HCT116 (cell line): ENCODE measurements at regions not wholly inside any gene's neighbourhood (a gene's known extent, or its start where the extent isn't known, plus 50 kb on each side); places are given as distances from the start of the nearest gene placed in this dataset.

Experiments
- ATAC-seq: fragments of 200-7000 bp; cut with Tn5 transposase; 2 replicates; pipeline ENCODE4 v1.9.1; 2020; ENCODE audit warnings: mild to moderate bottlenecking, moderate library complexity
- BruUV-seq: library from RNA; stranded (reverse); fragments of 400-500 nt; replicated peaks from 2 replicates; lab custom pipeline; 2021; lab: Mats Ljungman, UMichigan
- CTCF ChIA-PET: fragments of 300-600 bp; sonication (Branson Sonifier 250); formaldehyde crosslinking; loops from one replicate; lab custom pipeline; 2021; ENCODE audit warnings: antibody characterized with exemption; lab: Charles Lee
- POLR2A ChIA-PET: fragments of 300-600, 350-600 bp; sonication (Branson Sonifier 250); formaldehyde crosslinking; loops from one replicate; lab custom pipeline; 2021; ENCODE audit warnings: antibody characterized with exemption; lab: Charles Lee
- RAD21 ChIA-PET, 2 experiments: fragments of 300-600 bp; sonication (Branson Sonifier 250); formaldehyde crosslinking; loops; one replicate each; lab custom pipeline; 2023; ENCODE audit warnings: low total read pairs in 2 of 2; ENCODE audit not compliant: uncharacterized antibody in 2 of 2, unreplicated experiment in 2 of 2, low non-redundant PET in 1 of 2; lab: Charles Lee
- DNase-seq: peaks from one replicate; pipeline ENCODE4 v3.0.0-alpha.2; 2010; ENCODE audit warnings: low read depth, low spot score
- H2AFZ ChIP-seq: fragments of 200-600 bp; shearing (Covaris generic), sonication (generic); 2 replicates; pipeline ENCODE4 v1.6.1; 2017; ENCODE audit warnings: low read depth, mixed run types, mixed read lengths, antibody characterized with exemption, low read length; ENCODE audit not compliant: poor library complexity, severe bottlenecking
- H3K27ac ChIP-seq: 2 replicates; pipeline ENCODE4 v1.5.1; 2012; ENCODE audit warnings: low read depth, low read length
- H3K27me3 ChIP-seq: fragments of 200-600 bp; sonication (generic); 2 replicates; pipeline ENCODE4 v1.6.1; 2016; ENCODE audit warnings: mixed run types, low read length, mixed read lengths; ENCODE audit not compliant: insufficient read depth
- H3K36me3 ChIP-seq, 2 experiments: fragments of 200-500 bp in 1 of 2; fragments of 200-600 bp in 1 of 2; sonication (Bioruptor generic) in 1 of 2; sonication (generic) in 1 of 2; 2 replicates each; pipeline versions ENCODE4 v1.5.1 to v1.6.1; 2014 to 2016; ENCODE audit warnings: low read length in 2 of 2, inconsistent platforms in 1 of 2, mixed read lengths in 1 of 2, mixed run types in 1 of 2; ENCODE audit not compliant: insufficient read depth in 2 of 2, control insufficient read depth in 1 of 2
- H3K4me1 ChIP-seq, 2 experiments: fragments of 200-600 bp in 1 of 2; sonication (generic) in 1 of 2; 2 replicates each; pipeline versions ENCODE4 v1.5.1 to v1.6.1; 2012 to 2017; ENCODE audit warnings: low read length in 2 of 2, inconsistent platforms in 1 of 2, mild to moderate bottlenecking in 1 of 2, mixed read lengths in 1 of 2, mixed run types in 1 of 2, moderate library complexity in 1 of 2; ENCODE audit not compliant: insufficient read depth in 2 of 2, control insufficient read depth in 1 of 2
- H3K4me2 ChIP-seq: fragments of 200-600 bp; sonication (generic); 2 replicates; pipeline ENCODE4 v1.6.1; 2017; ENCODE audit warnings: mixed run types, low read length, mixed read lengths
- H3K4me3 ChIP-seq, 2 experiments: fragments of 200-600 bp in 1 of 2; sonication (generic) in 1 of 2; replicated peaks in 1 of 2; 2 replicates each; pipeline ENCODE4 v1.5.1; 2011 to 2016; ENCODE audit warnings: low read length in 2 of 2, control low read depth in 1 of 2, low read depth in 1 of 2, mild to moderate bottlenecking in 1 of 2, mixed read lengths in 1 of 2, mixed run types in 1 of 2
- H3K79me2 ChIP-seq: fragments of 200-600 bp; sonication (generic); 2 replicates; pipeline ENCODE4 v1.6.1; 2017; ENCODE audit warnings: mild to moderate bottlenecking, mixed run types, low read length, moderate library complexity, mixed read lengths; ENCODE audit not compliant: insufficient read depth
- H3K9ac ChIP-seq: fragments of 200-600 bp; sonication (generic); 2 replicates; pipeline ENCODE4 v1.6.1; 2016; ENCODE audit warnings: low read length, mixed read lengths
- H3K9me2 ChIP-seq: fragments of 200-600 bp; sonication (generic), shearing (Covaris generic); 2 replicates; pipeline ENCODE4 v1.6.1; 2017; ENCODE audit warnings: mixed run types, mild to moderate bottlenecking, moderate library complexity; ENCODE audit not compliant: insufficient read depth
- H3K9me3 ChIP-seq, 2 experiments: fragments of 200-500 bp in 1 of 2; fragments of 200-600 bp in 1 of 2; sonication (Bioruptor generic) in 1 of 2; sonication (generic) in 1 of 2; 2 replicates each; pipeline ENCODE4 v1.6.1; 2014 to 2017; ENCODE audit warnings: low read length in 2 of 2, mixed read lengths in 2 of 2, inconsistent platforms in 1 of 2, low read depth in 1 of 2, mild to moderate bottlenecking in 1 of 2, mixed run types in 1 of 2, moderate library complexity in 1 of 2; ENCODE audit not compliant: control insufficient read depth in 1 of 2, insufficient read depth in 1 of 2
- H4K20me1 ChIP-seq: fragments of 200-600 bp; sonication (generic), shearing (Covaris generic); 2 replicates; pipeline ENCODE4 v1.6.1; 2017; ENCODE audit warnings: mixed run types, mild to moderate bottlenecking, moderate library complexity; ENCODE audit not compliant: insufficient read depth
- CEBPB ChIP-seq: IDR thresholded peaks from 2 replicates; pipeline ENCODE4 v1.6.1; 2012; ENCODE audit warnings: low read depth
- ELF1 ChIP-seq: IDR thresholded peaks from 2 replicates; pipeline ENCODE4 v1.6.1; 2012; ENCODE audit warnings: low read depth, borderline replicate concordance
- EZH2 ChIP-seq: fragments of 200-600 bp; sonication (generic); IDR thresholded peaks from 2 replicates; pipeline ENCODE4 v1.6.1; 2017; ENCODE audit warnings: antibody characterized with exemption, mixed run types
- EZH2phosphoT487 ChIP-seq: fragments of 200-600 bp; IDR thresholded peaks from 2 replicates; pipeline ENCODE4 v1.6.1; 2018; ENCODE audit warnings: antibody characterized with exemption, borderline replicate concordance
- FOSL1 ChIP-seq: IDR thresholded peaks from 2 replicates; pipeline ENCODE4 v1.6.1; 2012; ENCODE audit warnings: low read depth
- JUND ChIP-seq: IDR thresholded peaks from 2 replicates; pipeline ENCODE4 v1.6.1; 2012
- POLR2A ChIP-seq: IDR thresholded peaks from 2 replicates; pipeline ENCODE4 v1.7.0; 2011; ENCODE audit warnings: borderline replicate concordance; ENCODE audit not compliant: insufficient read depth, insufficient read length; ENCODE audit errors: extremely low read depth
- POLR2AphosphoS5 ChIP-seq: IDR thresholded peaks from 2 replicates; pipeline ENCODE4 v1.6.1; 2011; ENCODE audit warnings: mild to moderate bottlenecking, low read depth, low read length, moderate library complexity
- RAD21 ChIP-seq: IDR thresholded peaks from 2 replicates; pipeline ENCODE4 v1.6.1; 2012; ENCODE audit warnings: low read depth, mild to moderate bottlenecking
- REST ChIP-seq: IDR thresholded peaks from 2 replicates; pipeline ENCODE4 v1.6.1; 2012; ENCODE audit warnings: low read depth
- SIN3A ChIP-seq: IDR thresholded peaks from 2 replicates; pipeline ENCODE4 v1.6.1; 2012; ENCODE audit warnings: low read depth
- SP1 ChIP-seq: IDR thresholded peaks from 2 replicates; pipeline ENCODE4 v1.6.1; 2012; ENCODE audit warnings: low read depth
- TCF7L2 ChIP-seq: IDR thresholded peaks from 2 replicates; pipeline ENCODE4 v1.7.0; 2011; ENCODE audit warnings: borderline replicate concordance, inconsistent platforms; ENCODE audit not compliant: insufficient read depth, insufficient read length; ENCODE audit errors: extremely low read depth
- ZBTB33 ChIP-seq: IDR thresholded peaks from 2 replicates; pipeline ENCODE4 v1.6.1; 2011; ENCODE audit warnings: mild to moderate bottlenecking, low read length, moderate library complexity; ENCODE audit not compliant: insufficient replicate concordance; ENCODE audit errors: extremely low read depth
- ZNF274 ChIP-seq: fragments of 200-500 bp; sonication (Bioruptor generic); IDR thresholded peaks from 2 replicates; pipeline ENCODE4 v1.6.1; 2014; ENCODE audit warnings: mild to moderate bottlenecking, low read depth, low read length, inconsistent platforms
- intact Hi-C: fragments of 100-400 bp; cut with micrococcal nuclease; formaldehyde crosslinking; loops from 2 replicates; pipeline ENCODE4 v1.10.0; 2022
- TF ChIP-seq, protein P1 (sequence below): IDR thresholded peaks from 2 replicates; pipeline ENCODE4 v1.6.1; 2012
- TF ChIP-seq, protein P2 (sequence below), 3 experiments: fragments of 200-600 bp in 1 of 3; sonication (generic) in 1 of 3; IDR thresholded peaks in 2 of 3; conservative IDR thresholded peaks in 1 of 3; 2 replicates each; pipeline ENCODE4 v1.5.1; 2012 to 2017; ENCODE audit warnings: low read depth in 2 of 3, low read length in 2 of 3, antibody characterized with exemption in 1 of 3, borderline replicate concordance in 1 of 3, control low read depth in 1 of 3, mild to moderate bottlenecking in 1 of 3, mixed read lengths in 1 of 3, mixed run types in 1 of 3, moderate library complexity in 1 of 3; ENCODE audit not compliant: insufficient read depth in 1 of 3

GRCh38 chr11:123374622-123374968 is 55.5 kb upstream of the GRAMD1B start:
- no peak for TF ChIP-seq TCF7L2
- TF ChIP-seq RAD21 = no peak
- no peak for TF ChIP-seq FOSL1
- TF ChIP-seq SP1 = no peak
- no peak for TF ChIP-seq SIN3A
- no peak for TF ChIP-seq ELF1
- TF ChIP-seq REST = no peak
- no peak for TF ChIP-seq JUND
- TF ChIP-seq CEBPB = no peak
- no peak for TF ChIP-seq POLR2A
- TF ChIP-seq POLR2AphosphoS5 = no peak
- no peak for TF ChIP-seq EZH2
- no peak for TF ChIP-seq ZNF274
- TF ChIP-seq, protein P1, sequence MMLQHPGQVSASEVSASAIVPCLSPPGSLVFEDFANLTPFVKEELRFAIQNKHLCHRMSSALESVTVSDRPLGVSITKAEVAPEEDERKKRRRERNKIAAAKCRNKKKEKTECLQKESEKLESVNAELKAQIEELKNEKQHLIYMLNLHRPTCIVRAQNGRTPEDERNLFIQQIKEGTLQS = no peak
- TF ChIP-seq ZBTB33 = no peak
- no peak for TF ChIP-seq EZH2phosphoT487
- TF ChIP-seq, protein P2, sequence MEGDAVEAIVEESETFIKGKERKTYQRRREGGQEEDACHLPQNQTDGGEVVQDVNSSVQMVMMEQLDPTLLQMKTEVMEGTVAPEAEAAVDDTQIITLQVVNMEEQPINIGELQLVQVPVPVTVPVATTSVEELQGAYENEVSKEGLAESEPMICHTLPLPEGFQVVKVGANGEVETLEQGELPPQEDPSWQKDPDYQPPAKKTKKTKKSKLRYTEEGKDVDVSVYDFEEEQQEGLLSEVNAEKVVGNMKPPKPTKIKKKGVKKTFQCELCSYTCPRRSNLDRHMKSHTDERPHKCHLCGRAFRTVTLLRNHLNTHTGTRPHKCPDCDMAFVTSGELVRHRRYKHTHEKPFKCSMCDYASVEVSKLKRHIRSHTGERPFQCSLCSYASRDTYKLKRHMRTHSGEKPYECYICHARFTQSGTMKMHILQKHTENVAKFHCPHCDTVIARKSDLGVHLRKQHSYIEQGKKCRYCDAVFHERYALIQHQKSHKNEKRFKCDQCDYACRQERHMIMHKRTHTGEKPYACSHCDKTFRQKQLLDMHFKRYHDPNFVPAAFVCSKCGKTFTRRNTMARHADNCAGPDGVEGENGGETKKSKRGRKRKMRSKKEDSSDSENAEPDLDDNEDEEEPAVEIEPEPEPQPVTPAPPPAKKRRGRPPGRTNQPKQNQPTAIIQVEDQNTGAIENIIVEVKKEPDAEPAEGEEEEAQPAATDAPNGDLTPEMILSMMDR (IDR thresholded peaks at IDR 0.05 in 2 of 3, conservative IDR thresholded peaks at IDR 0.05 in 1 of 3; ENCODE audit: borderline replicate concordance in 1 of 3, insufficient read depth in 1 of 3, low read depth in 2 of 3, low read length in 2 of 3) = no peak

More at GRCh38 chr11:123374622-123374968, 55.5 kb upstream of the GRAMD1B start:
- H2AFZ ChIP-seq = no peak overlapping the region
- CTCF ChIA-PET = no interaction called here
- H3K9me3 ChIP-seq = no peaks in the 10 kb centered on the region
- no peak overlapping the region for H3K4me3 ChIP-seq
- H3K36me3 ChIP-seq = no peaks in the 10 kb centered on the region
- no peak for DNase-seq
- H3K4me2 ChIP-seq = no peak overlapping the region
- POLR2A ChIA-PET = no interaction called here
- RAD21 ChIA-PET = interaction anchor here in 1 of 2 experiments (0.6 kb wide), 1 partner anchor 12 kb away, joined by 3 read pairs; no protein-coding TSS in a partner anchor
- no peaks in the 10 kb centered on the region for H3K79me2 ChIP-seq
- H3K9me2 ChIP-seq = no peaks in the 10 kb centered on the region
- no peak for ATAC-seq
- H3K27me3 ChIP-seq = peaks cover 37% of the 10 kb centered on the region
- H3K9ac ChIP-seq = no peak overlapping the region
- no peaks in the 10 kb centered on the region for H3K4me1 ChIP-seq
- intact Hi-C loops = no loop called here
- BruUV-seq = no TSS peak
- no peak overlapping the region for H3K27ac ChIP-seq
- no peaks in the 10 kb centered on the region for H4K20me1 ChIP-seq
